Right lung (tissue), 2 donors: ENCODE measurements at regions not wholly inside any gene's neighbourhood (a gene's known extent, or its start where the extent isn't known, plus 50 kb on each side); places are given as distances from the start of the nearest gene placed in this dataset.
"Not testable (repeated sequence)": the region's sequence is repeated elsewhere in the genome, so short reads cannot be mapped to it uniquely, and the experiment has no call there.

ENCODE experiments used
- DNase-seq, 2 donors: peaks; one replicate each; pipeline ENCODE4 v3.0.0-alpha.2; 2013

DNA sequence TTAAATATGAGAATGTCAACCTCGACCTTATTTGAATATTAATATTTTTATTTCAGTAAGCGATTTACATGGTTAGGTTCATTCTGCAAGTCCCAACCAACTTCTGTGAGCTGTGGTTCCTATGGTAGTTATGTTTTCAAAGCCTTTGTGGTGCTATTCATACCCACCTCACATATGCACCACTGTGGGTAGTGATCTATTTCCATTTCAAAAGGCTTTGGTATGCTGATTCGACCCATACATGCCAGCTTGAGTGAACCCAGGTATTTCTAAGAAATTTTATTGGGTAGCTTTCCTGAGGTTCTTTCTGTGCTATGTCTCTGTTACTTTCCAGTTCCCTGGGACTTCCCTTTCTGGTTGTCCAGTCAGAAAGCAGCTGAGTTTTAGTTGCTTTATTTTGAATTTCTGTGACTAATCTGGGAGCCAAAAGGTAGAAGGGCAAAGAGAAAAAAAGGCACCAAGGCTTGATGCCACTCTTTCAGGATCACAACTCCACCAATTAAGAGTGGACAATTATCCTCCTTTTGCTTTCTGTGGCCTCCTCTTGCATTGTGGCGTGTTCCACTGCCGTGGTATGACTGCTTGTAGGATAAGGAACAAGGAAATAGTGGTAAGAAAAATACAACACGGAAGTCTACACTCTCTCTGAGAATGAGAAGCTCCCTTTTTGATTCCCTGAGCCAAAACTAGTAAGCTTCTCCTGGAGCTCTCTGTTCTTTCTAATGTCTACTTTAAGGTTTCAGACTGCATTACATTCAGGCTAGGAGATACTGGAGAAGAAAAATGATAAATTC lies 729.1 kb downstream of the NOVA1 start:
- no peak for DNase-seq

DNA sequence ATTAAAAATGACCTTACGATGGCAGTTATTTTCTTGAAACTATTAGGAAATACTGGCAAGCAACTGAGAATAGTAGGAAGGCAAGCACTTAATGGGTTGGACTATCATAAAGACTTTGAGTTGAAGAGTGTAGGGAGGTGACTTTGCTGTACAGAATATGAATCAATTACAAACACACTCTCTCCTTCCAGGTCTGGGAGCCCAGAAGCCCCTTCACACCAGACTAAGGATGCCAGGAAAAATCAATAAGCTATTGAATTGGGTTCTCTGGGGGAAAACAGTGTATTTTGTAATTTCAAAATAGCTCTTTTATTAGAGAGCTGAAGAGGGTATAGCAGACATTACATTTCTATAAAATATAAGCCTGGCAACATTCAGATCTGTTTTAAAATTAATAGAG lies 736.4 kb downstream of the NOVA1 start:
- DNase-seq: no peak

DNA sequence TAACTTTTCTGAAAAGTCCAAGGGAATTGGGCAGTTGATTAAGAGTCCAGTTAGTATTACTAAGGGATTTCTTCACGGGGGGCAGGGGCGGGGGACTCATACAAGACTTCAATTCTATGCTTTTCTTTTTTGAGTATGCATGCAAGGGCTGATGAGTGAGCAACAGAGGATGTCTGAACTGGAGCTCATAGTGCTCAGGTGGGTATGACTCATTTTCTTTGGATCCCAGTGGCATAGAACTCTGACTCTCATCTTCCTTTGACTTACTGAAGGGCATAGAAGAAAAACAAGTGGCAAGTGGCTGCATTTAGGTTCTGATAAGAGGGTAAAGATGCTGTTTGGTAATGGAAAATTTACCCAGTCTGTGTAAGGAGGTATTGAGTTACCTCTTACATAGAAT lies 749.2 kb downstream of the NOVA1 start:
- no peak for DNase-seq

DNA sequence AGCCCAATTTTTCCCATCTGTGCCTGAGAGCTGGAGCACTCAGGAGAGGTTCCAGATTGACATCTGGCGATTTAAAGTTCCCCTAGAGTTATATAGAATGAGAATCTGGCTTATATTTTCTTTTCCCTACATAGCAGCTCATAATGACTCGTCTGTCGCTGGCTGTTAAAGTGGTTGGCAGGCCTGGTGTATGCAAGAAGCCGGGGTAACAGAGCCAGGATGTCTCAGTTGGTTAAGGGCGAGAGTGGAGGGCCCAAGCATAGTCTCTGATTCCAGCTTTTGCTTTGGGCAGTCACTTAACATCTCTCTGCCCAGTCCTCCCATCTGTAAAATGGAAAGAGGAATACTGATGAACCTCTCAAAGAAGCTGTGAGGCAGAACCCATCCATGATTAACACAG lies 751.6 kb downstream of the NOVA1 start:
- DNase-seq: no peak

GRCh38 chr14:25843481-25844470 lies 754.1 kb downstream of the NOVA1 start:
- DNase-seq: no peak

- DNase-seq: no peak
Observed at GRCh38 chr14:25841226-25841625, 756.6 kb downstream of the NOVA1 start.

DNA sequence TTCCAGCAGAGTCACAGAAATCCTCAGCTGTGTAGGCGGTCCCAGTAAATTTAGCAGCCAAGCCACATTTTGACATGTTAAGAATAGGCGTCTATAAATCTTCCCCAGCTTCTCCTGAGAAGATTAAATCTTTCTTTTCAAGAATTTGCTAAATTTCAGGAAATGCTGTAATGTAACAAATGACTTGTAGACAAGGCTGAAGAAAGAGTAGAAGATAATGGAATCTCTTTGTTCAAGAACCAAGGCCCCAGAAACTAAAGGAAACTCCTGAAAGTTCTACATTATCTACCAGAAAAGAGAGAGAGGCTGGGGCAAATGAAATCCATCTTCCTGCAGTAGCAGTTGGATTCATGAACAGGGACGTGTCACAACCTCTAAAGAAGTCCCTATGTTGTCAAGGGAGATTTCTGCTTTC lies 760.3 kb downstream of the NOVA1 start:
- DNase-seq: no peak

- no peak for DNase-seq
Observed at GRCh38 chr14:25836636-25837035, 761.2 kb downstream of the NOVA1 start.

DNA sequence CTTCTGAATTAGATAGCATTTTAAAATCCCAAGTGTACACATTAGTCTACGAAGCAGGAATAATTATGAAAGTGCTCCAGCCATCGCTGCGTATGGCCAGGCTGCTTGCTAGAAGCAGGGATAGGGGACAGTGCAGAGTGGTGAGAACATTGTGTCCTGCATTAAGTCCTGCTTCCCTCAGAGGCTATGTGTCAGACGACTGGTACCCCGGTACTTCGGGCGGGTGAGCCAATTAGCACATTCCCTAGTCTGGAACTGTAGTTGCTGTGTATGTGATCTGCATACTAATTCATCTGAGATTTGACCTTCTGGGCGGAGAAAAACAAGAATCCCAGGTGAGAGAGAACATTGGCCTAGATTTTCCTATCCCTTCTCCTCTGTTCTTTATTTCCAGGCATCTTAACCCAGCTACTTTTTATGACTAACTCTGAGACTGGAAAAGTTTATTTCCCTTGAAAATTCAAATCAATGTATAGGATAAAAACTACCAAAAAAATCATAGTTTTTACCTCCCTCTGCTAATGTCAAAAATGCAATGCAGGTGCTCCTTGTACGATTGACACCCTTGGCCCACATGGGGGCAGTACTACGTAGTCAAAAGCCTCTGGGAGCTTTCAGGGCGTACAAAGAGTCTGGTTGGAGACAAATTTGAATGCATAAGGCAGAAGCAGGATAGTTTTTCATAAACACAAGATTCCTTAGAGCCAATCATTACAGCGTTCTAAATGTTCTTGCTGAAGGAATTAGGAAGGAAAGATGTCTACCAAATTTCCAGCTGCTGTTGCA lies 764.3 kb downstream of the NOVA1 start:
- peak; percentile 18 to 45 for DNase-seq

DNA sequence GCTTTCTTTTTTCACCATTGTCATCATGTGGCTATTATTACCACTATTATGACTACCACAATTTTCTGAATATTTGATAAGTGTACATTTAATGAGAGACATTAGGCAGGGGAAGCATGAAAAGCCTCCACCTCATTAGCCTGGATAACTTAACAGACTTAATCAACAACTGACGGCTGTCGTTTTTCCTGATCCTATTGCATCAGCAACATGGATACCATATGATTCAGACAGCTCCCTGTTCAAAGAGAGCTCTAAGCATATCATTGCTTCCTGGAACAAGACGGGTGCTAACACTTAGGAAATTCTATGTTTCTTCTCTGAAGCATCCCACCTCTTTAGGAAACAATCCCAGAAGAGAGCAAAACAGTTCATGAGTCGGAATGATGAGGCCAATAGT lies 765.2 kb downstream of the NOVA1 start:
- DNase-seq: no peak

DNA sequence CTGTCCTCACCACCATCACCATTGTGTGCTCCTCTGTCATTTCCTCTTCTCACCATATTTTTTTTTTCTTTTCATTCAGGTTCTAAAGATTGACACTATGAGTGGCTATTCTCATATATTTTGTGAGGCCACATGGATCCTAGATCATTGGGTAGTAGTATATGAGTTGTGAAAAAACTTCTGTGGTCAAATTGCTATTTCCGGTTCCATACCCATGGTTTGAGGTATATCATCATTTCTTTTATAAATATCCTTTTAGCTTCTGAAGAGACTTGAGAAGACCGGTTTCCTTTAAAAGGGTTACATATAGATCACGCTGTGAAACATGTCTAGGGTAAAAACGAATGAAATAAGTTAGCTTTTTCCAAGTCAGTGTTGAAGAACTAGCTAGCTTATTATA lies 769.3 kb downstream of the NOVA1 start:
- no peak for DNase-seq

DNA sequence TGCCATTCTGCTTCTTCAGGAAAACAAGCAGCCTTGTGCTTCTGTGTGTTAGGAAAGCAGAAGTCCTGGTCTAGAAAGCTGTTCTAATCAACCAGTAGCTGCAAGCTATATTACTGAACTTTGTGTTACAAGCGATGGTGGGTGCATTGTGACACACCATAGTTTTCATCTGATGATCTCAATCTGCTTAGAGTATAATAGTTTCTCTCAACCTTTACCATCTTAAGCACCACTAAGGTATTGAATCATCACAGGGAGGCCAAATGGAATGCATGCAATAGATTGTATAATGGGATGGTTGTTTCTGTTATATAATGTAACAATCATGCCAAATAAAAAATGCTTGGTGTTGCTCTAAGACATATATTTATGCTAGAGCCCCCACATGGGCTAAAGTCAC lies 771.7 kb downstream of the NOVA1 start:
- DNase-seq: no peak

DNA sequence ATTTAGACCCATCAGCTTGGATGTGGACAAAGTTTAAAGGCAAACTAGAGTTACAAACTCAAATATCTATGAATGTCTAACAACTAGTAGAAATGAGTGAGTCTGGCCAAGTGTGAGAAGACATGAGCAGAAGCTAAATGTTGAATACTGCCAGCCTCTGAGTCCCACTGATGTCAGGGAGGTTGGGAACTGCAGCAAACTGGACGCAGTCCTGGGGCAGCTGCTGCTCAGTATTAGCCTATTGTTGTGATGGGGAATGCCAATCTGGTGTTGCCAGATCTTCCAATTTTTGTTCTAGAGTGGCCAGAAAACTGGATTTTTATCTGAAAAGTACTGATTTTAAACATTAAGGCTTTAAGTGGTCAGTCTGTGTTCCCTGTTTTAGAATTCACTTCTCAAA lies 770.4 kb upstream of the STXBP6 start:
- no peak for DNase-seq

DNA sequence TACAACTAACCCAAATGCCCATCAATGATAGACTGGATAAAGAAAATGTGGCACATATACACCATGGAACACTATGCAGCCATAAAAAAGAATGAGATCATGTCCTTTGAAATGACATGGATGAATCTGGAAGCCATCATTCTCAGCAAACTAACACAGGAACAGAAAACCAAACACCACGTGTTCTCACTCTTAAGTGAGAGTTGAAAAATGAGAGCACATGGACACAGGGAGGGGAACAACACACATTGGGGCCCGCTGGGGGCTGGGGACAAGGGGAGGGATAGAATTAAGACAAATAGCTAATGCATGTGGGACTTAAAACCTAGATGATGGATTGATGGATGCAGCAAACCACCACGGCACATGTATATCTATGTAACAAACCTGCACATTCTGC lies 764.7 kb upstream of the STXBP6 start:
- DNase-seq: not testable (repeated sequence)

DNA sequence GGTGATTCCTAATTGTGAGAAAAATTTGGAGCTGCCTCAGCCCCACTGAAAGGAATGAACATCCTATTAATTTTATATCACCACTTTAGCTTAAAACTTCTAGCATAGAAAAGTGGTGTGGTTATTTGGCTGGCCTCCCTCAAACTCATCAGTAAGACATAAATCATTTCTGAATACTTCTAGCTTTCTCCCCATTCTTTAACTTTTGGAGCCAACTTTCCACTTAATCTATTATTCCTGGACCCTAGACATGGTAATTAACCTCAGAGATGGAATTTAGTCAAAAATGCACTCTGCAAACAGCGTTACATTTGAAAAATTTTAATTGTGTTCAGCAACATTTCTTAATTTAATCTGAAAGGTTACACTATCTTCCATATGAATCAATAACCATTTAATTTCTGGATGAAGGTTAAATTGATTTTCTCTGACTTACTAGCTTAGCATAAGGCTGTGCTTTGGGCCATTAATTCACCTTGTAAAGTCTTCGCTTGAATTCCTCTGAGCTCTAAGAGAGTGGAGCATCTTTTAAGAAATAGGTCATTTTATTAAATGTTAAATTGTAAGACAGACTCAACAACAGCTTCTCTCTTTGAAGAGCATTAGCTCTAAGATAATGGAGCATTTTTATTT lies 753.6 kb upstream of the STXBP6 start:
- DNase-seq: peak in 1 of 2 donors; percentile 4

DNA sequence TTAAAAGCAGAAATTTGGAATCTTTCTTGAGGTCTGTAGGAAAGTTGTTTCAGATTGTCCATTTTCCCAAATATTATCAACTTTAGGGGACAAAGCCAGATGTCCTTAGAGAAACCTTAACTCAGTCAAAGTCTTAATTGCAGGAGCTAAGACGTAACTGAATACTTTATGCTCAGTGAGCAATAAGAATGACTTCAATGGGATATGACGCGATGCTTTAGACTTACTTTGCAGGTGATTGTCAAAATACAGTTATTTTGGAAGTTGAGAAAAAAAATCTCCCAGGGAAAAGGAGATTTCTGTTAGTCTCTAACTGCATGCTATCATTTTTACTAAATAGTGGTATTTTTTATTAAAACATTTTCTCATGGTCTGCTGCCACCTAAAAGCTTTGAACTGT lies 750.9 kb upstream of the STXBP6 start:
- DNase-seq: no peak

DNA sequence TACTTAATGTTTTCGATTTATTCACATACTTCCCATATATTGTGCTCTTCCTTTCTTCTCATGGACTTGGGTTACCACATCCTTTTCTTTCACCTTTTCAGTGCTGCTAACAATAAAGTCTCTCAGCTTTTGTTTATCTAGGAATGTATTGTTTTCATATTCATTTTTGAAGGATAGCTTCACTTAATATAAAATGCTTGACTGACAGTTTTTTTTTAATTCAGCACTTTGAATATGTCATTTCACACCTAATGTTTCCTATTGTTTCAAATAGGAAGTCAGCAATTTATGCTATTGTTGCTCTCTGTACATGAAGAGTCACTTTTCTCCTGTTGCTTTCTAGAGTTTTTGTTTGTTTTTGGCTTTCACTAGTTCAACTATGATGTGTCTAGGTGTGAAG lies 738.3 kb upstream of the STXBP6 start:
- DNase-seq: no peak

- no peak for DNase-seq
Observed at GRCh38 chr14:25765909-25766308, 716.0 kb upstream of the STXBP6 start.

GRCh38 chr14:25759920-25760655 lies 710.1 kb upstream of the STXBP6 start:
- DNase-seq: no peak

- DNase-seq: no peak
Observed at GRCh38 chr14:25759256-25759655, 709.3 kb upstream of the STXBP6 start.

- no peak for DNase-seq
Observed at GRCh38 chr14:25757364-25757763, 707.4 kb upstream of the STXBP6 start.
